HG03280 (cell line): ENCODE measurements at regions not wholly inside any gene's neighbourhood (a gene's known extent, or its start where the extent isn't known, plus 50 kb on each side); places are given as distances from the start of the nearest gene placed in this dataset.

Experiments used
- ATAC-seq: cut with Tn5 transposase; IDR thresholded peaks from one replicate; pipeline ENCODE4 v1.9.1; 2021; ENCODE audit warnings: mild to moderate bottlenecking, moderate library complexity; ENCODE audit not compliant: unreplicated experiment

DNA sequence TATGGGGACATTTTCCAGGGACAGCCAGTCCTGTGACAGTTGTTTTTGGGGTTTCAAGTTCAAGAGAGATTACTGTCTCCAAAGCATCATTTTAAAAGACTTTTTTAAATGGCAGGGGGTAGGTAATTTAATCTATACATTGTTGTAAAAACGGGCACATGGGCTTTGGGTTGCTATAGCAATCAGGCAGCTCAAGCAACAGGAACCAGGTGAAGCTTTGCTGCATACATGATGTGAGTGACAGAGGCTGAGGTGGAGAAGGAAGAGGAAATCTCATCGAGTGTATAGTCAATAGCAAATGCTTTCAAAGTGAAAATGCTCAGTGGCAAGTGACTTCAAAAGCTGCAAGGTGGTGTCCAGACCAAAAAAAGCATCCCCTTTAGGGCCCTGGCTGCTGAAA lies 277.4 kb upstream of the JAG1 start:
- ATAC-seq: no peak

DNA sequence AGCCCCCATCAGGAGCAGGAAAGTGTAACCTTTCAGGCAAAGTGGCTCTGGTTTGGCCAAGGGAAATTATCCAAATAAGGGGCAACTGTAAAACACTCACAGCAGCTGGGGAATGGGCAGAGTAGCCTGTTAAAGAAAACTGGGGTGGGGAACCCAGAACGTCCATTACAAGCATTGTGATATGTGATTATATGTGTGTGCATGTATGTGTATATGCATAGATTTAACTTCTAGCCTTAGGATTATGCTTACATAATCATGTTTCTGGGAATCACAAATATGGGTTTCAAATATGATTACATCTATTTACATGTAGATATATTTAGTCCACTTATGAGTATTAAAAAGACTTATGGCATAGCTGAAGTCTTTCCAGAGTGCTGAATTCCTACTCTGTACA lies 278.1 kb upstream of the JAG1 start:
- ATAC-seq: no peak

- ATAC-seq: no peak
Observed at GRCh38 chr20:10953437-10953836, 279.6 kb upstream of the JAG1 start.

GRCh38 chr20:10954137-10954840 lies 280.5 kb upstream of the JAG1 start:
- ATAC-seq: no peak

GRCh38 chr20:10954908-10955580 lies 281.2 kb upstream of the JAG1 start:
- ATAC-seq: no peak

DNA sequence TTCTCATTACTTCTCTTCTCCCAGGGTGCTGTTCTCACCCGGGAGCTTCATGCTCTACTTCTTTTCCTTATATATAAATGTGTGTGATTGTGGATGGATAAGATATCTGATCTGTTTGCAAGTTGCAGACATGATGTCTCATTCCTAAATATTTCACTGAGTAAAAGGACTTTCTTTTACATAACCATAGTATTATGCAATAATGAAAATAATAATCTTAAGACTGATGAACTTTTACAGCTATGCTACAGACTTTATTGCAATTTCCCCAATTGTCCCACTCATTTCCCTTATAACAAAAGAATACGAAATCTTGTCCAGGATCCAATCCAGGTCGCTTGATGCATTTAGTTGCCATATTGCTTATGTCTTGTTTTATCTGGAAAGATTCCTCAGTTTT lies 284.5 kb upstream of the JAG1 start:
- ATAC-seq: no peak

DNA sequence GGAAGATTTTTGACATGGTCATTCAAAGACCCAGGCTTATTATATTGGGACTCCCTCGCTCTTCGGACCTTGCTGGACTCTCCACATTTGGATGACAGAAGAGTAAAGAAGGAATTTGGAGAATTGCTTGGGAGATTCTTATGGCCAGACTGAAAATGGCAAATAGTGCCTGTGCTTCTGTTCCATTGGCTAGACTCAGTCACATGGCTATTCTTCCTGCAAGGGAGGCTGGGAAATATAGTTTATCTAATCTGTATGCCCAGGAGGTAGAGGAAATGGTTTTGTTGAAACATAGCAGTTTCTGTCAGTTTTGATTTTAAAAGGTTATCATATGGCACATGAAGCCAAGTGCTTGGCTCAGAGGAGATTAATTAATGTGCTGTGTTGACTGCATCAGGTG lies 286.6 kb upstream of the JAG1 start:
- no peak for ATAC-seq

DNA sequence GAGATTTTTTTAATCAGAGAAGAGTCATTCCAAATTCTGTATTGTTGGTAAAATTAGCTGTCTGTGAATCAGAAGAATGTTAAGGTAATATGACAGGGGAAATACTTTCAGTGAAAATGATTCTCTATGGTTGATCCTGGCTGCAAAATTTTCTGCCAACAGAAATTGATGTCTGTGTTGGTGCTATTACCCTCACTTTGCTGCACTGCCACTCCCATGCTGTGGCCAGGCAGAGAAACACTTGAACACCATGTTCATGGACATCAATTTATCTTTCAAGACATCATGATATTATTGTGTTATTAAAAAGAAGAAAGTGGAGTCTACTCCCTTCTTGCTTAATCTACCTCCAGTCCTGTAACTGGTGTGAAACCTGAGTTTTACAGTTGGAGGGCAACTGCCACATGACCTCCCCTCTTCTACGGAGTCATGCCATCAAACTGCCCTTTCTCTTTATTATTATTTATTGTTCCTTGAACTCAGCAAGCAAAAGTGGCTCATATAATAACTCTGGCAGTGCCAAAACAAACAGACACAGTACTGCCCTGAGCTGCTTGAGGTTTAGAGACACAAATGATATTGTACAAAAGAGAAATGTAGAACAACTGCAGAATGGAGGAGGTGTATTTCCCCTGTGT lies 288.0 kb upstream of the JAG1 start:
- ATAC-seq: no peak

DNA sequence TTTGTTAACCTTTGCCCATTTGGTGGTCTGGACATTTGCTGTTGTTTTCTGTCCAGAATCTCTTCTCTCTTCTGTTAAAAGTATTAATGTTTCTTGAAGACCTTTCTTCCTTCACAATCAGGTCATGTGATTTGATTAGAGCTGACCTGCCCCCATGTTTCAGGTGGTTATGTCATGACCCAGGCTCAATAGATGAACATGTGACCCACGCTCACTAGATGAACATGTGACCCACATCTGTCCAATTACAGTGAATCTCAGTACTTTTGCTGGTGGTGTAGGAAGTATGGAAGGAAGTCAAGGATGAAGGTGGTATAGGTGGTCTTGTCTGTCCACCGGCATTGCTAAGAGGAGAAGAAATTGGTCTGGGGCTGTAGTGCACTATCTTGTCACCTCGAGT lies 289.1 kb upstream of the JAG1 start:
- ATAC-seq: no peak

- ATAC-seq: no peak
Observed at GRCh38 chr20:10963717-10964266, 290.0 kb upstream of the JAG1 start.

DNA sequence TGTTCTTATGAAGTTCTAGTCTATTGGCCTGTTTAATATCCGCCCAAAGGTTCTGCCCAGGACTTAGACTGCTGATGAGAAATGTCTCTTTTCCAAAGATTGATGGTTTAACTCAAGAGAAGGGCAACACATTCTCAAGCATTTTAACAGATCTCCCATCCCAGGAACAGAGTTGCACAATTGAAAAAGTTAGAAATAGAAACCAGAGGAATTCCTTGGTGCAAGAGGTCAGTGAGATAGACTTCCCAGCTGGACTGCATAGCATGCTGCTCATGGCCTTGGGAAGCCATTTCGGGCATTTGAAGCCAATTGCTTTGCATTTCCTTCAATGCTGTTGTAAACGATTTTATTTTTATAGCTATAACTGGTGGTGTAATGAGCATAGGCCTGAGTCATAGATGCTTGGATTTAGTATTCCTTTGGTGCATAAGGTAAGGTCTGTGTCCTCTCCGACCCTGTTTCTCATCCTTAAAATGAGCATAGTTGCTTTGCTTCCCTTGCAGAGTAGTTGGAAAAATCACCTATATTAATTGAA lies 292.2 kb upstream of the JAG1 start:
- no peak for ATAC-seq

GRCh38 chr20:10970109-10970508 lies 296.3 kb upstream of the JAG1 start:
- ATAC-seq: no peak

DNA sequence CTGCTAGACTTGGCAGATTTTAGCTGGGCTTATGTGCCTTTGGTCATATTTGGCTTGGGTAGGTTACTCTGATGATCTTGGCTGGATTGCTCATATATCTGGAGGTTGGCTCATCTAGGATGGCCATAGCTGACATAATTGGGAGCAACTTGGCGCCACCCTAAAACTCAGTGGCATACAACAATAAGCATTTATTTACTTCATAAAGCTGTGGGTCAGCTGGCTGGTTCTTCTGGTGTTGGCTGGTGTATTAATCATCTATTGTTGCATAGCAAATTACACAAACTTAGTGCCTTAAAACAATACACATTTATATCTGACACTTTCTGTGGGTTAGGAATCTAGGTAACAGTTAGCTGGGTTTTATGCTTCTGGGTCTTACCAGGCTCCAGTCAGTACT lies 297.3 kb upstream of the JAG1 start:
- no peak for ATAC-seq

GRCh38 chr20:10972219-10972860 lies 298.5 kb upstream of the JAG1 start:
- ATAC-seq: no peak

DNA sequence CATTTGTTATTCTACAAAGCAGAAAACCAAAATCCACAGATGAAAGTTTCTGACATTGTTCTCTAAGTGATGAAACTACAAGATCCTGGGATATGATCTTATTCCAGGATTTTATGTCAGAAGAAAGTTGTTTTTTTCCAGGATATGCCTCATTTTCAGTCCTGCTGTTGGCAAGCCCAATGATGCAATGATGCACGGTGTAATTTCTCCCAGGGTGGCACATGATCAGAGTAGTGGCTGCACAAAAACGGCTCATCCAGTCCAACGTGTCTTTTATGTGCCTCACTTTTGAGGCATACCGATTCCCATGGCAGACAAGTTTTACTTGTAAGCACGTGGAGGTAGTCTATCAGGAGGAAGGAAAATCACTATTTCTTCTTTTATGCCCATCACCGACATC lies 302.3 kb upstream of the JAG1 start:
- no peak for ATAC-seq

DNA sequence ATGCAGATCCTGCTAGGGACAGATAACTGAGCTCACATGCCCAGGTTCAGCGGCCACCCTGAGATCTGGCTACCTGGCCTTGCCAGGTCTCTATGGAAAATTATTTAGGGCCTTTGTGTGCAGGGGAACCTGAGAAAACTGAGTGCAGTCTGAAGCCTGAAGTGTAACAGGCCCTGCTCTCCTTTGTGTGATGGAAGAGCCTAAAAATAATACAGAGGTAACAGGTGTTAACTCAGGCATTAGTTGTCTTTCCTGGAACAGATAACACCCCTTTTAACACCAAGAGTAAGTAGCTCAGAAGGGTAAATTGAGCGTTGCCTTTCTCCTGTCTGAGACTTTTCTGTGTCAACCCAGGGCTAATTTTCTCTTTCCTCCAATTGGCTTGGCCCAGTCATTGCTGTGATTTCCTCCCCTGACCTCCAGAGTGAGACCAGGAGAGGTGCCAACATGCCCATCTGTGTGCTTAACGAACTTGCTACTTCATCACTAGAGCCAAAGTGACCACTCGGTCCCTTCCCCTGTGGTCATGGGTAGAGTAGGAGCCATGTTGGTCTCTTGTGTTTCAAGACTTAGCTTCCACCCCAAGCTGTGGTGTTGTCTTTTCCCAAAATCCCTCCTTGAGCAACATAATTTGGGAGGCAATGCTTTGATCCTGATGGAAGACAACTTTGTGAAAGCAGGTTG lies 304.4 kb upstream of the JAG1 start:
- no peak for ATAC-seq

DNA sequence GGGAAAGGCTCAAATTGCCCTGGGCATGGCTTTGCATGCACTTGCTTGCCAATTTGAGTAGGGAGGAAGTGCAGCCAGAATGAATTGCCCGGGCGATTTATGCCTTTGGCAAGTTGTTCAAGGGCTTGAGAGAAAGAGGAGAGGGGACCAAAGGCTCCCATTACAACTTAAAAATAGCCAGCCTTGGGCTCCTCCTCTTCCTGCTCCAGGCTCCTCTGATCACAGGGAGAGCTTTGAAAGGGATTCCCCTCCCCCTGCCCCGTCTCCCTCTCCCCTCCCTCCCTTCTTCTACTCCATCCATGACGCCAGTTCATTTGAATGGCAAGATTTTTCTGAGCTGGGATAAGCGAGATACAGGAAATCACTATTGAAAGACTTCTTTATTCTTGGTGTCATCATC lies 304.9 kb upstream of the JAG1 start:
- no peak for ATAC-seq

DNA sequence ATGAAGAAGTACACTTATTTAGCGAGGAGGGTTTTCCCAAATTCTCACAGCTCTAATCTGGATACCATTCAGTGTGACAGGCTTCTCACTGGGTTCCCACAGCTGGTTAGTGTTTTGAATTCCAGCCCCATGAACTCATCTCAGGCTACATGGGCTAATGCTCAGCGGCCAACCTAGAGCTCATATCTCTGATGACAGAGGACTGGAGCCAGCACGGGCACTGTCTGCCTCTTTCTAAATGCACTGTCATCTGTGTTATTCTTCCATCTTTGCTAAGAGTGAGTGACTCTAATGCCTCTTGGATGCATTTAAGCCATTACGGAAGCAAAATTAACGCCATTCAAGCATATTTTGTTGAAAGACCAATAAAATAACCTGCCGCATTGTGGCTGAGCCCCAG lies 308.9 kb upstream of the JAG1 start:
- ATAC-seq: no peak

DNA sequence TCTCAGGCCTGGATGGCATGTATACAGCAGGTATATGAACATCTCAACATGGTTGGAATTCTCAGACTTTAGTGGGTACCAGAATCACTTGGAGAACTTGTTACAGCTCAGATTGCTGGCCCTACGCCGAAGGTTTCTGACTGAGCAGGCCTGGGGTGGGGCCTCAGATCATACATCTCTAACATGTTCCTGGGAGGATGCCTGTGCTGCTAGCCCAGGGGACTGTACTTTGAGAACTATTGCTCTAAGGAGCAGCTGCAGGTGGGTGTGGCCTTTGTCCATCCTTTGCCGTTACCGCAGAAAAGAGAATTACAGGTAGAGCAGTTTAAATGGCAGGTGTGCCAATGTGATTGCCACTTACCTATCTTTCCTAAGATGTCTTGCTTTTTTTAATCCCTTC lies 310.5 kb upstream of the JAG1 start:
- no peak for ATAC-seq

DNA sequence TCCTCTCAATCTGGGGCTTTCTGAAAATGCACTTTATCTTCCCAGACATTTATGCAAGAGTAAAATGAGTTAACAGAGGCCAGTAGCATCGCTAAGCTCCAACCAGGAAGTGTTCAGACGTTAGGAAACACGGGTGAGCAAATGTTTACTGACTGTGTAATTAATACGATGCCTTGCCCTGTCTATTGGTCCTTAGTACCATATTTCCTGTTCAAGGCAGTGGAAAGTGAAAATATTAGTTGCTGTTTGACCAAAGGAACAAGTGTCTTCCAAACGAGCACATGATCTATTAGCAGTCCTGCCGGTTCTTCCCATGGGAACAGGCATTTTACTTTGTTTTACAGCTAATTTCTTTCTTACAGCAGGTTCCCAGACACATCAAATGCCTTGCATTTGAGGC lies 311.1 kb upstream of the JAG1 start:
- no peak for ATAC-seq

DNA sequence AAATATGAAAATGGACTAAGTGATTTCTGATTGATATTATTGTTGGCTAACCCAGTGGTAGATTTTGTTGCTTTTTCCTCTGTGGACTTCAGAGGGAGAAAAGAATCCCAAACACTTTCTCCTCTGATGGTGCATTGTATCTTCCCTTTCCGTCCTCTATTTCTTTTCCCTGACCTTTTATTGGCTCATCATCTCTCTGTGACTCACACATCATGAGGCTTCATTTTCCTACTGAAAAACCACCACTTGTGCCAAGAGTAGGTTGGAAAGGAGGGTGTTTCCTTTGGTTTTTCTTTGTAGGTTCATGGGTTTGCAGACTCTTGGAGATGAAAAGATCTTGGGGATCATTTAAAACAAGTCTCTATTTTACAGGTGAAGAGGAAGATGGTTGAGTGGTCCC lies 311.7 kb upstream of the JAG1 start:
- no peak for ATAC-seq
